Activated B cell treated with CpG ODN at 0.5 μM for 24 hours (primary cell): ENCODE measurements at regions not wholly inside any gene's neighbourhood (a gene's known extent, or its start where the extent isn't known, plus 50 kb on each side); places are given as distances from the start of the nearest gene placed in this dataset.

Source experiments
- ATAC-seq: fragments of 200-7000 bp; cut with Tn5 transposase; one replicate; pipeline ENCODE4 v1.10.0; 2021; ENCODE audit warnings: low read depth, mild to moderate bottlenecking, moderate library complexity
- CTCF ChIA-PET: fragments of 350-600 bp; sonication (Branson Sonifier 250); formaldehyde crosslinking; loops from one replicate; lab custom pipeline; 2021; ENCODE audit warnings: antibody characterized with exemption; lab: Charles Lee
- POLR2A ChIA-PET: fragments of 350-600 bp; sonication (Branson Sonifier 250); formaldehyde crosslinking; loops from one replicate; lab custom pipeline; 2021; ENCODE audit warnings: antibody characterized with exemption; lab: Charles Lee
- DNase-seq: peaks from one replicate; pipeline ENCODE4 v3.0.0; 2022
- H3K27ac Mint-ChIP-seq: one replicate; pipeline ENCODE4 v1.8.0; 2020; ENCODE audit warnings: mixed read lengths
- H3K27me3 Mint-ChIP-seq: one replicate; pipeline ENCODE4 v1.8.0; 2021; ENCODE audit warnings: mixed read lengths
- H3K36me3 Mint-ChIP-seq: one replicate; pipeline ENCODE4 v1.8.0; 2021; ENCODE audit warnings: low read depth, mixed read lengths
- H3K4me1 Mint-ChIP-seq: one replicate; pipeline ENCODE4 v1.8.0; 2021; ENCODE audit warnings: mixed read lengths
- H3K4me3 Mint-ChIP-seq: one replicate; pipeline ENCODE4 v1.8.0; 2020; ENCODE audit warnings: mild to moderate bottlenecking, mixed read lengths
- H3K9me3 Mint-ChIP-seq: one replicate; pipeline ENCODE4 v1.8.0; 2020; ENCODE audit warnings: mixed read lengths
- CTCF ChIP-seq: fragments of 200-600 bp; IDR thresholded peaks from one replicate; pipeline ENCODE4 v1.8.0; 2022; ENCODE audit warnings: antibody characterized with exemption, mild to moderate bottlenecking
- intact Hi-C: fragments of 100-400 bp; cut with micrococcal nuclease; formaldehyde crosslinking; loops from one replicate; pipeline ENCODE4 v1.15.1; 2024

GRCh38 chr18:41371156-41372045 lies 583.6 kb upstream of the PIK3C3 start:
- DNase-seq: no peak
- CTCF ChIA-PET: no interaction called here
- Mint-ChIP-seq H3K9me3 (no peaks in the 10 kb centered on the region), H3K27ac (no peak overlapping the region), H3K4me1 (no peaks in the 10 kb centered on the region), H3K4me3 (no peak overlapping the region), H3K36me3 (no peaks in the 10 kb centered on the region), H3K27me3 (no peaks in the 10 kb centered on the region)
- intact Hi-C loops: no loop called here
- no peak for ATAC-seq
- TF ChIP-seq CTCF: no peak
- POLR2A ChIA-PET: no interaction called here

DNA sequence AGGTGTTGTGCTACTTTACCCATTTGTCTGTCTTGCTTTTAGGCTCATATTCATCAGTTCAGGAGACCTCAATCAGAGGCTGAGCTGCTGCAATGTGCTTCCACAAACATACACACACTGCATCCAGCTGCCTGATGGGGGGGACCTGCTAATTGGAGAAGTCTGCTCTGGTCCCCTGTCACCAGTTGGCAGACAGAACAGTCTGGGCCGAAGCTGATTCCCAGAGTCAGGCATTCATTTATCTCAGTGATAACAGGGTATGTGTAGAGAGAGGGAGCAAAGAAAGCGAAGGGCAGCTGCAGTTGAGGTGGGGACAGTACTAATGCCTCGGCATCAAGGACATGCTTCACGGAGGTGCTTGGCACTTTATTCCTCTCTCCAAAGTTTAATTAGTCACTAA lies 584.3 kb upstream of the PIK3C3 start:
- intact Hi-C loops: no loop called here
- ChIA-PET CTCF (no interaction called here), POLR2A (no interaction called here)
- Mint-ChIP-seq H3K4me1 (no peaks in the 10 kb centered on the region), H3K36me3 (no peaks in the 10 kb centered on the region), H3K27me3 (no peaks in the 10 kb centered on the region), H3K27ac (no peak overlapping the region), H3K4me3 (no peak overlapping the region), H3K9me3 (no peaks in the 10 kb centered on the region)
- no peak for TF ChIP-seq CTCF
- ATAC-seq (no peak), DNase-seq (no peak)

- Mint-ChIP-seq H3K9me3 (peaks cover 21% of the 10 kb centered on the region), H3K36me3 (no peaks in the 10 kb centered on the region)
- CTCF ChIA-PET: no interaction called here
Measured at GRCh38 chr18:41357708-41358107, 597.3 kb upstream of the PIK3C3 start.

GRCh38 chr18:41353777-41354528 lies 601.1 kb upstream of the PIK3C3 start:
- TF ChIP-seq CTCF: no peak
- DNase-seq (no peak), ATAC-seq (no peak)
- Mint-ChIP-seq H3K4me1 (no peaks in the 10 kb centered on the region), H3K27me3 (no peaks in the 10 kb centered on the region), H3K9me3 (peaks cover 10% of the 10 kb centered on the region), H3K27ac (no peak overlapping the region), H3K36me3 (no peaks in the 10 kb centered on the region), H3K4me3 (no peak overlapping the region)
- intact Hi-C loops: loop anchor here (5.0 kb wide), 1 partner anchor 1493 kb away; no protein-coding TSS in a partner anchor
- ChIA-PET CTCF (no interaction called here), POLR2A (no interaction called here)

More at GRCh38 chr18:41357708-41358107, 597.3 kb upstream of the PIK3C3 start:
- intact Hi-C loops: no loop called here
- DNase-seq (no peak), ATAC-seq (no peak)
- Mint-ChIP-seq H3K4me3 (no peak overlapping the region), H3K27me3 (no peaks in the 10 kb centered on the region), H3K4me1 (no peaks in the 10 kb centered on the region), H3K27ac (no peak overlapping the region)
- POLR2A ChIA-PET: no interaction called here
- TF ChIP-seq CTCF: no peak

GRCh38 chr18:41351430-41351829 lies 603.6 kb upstream of the PIK3C3 start:
- Mint-ChIP-seq H3K4me1 (no peaks in the 10 kb centered on the region), H3K4me3 (no peak overlapping the region), H3K9me3 (peaks cover 4% of the 10 kb centered on the region), H3K27me3 (no peaks in the 10 kb centered on the region), H3K36me3 (no peaks in the 10 kb centered on the region), H3K27ac (no peak overlapping the region)
- DNase-seq (no peak), ATAC-seq (no peak)
- ChIA-PET CTCF (no interaction called here), POLR2A (no interaction called here)
- intact Hi-C loops: loop anchor here (5.0 kb wide), 1 partner anchor 1496 kb away; no protein-coding TSS in a partner anchor
- no peak for TF ChIP-seq CTCF
